H9 (cell line): ENCODE measurements at regions not wholly inside any gene's neighbourhood (a gene's known extent, or its start where the extent isn't known, plus 50 kb on each side); places are given as distances from the start of the nearest gene placed in this dataset.

ENCODE experiments used
- DNase-seq: peaks from one replicate; pipeline ENCODE4 v3.0.0-alpha.2; 2017
- H2AFZ ChIP-seq: one replicate; pipeline ENCODE4 v1.6.1; 2013; ENCODE audit warnings: mild to moderate bottlenecking, low read length, control low read depth, moderate library complexity
- H2AK5ac ChIP-seq: 2 replicates; pipeline ENCODE4 v1.6.1; 2013; ENCODE audit warnings: low read length, control low read depth, mixed read lengths; ENCODE audit not compliant: insufficient read length
- H2BK120ac ChIP-seq: one replicate; pipeline ENCODE4 v1.6.1; 2013; ENCODE audit warnings: low read depth, mild to moderate bottlenecking, low read length, control low read depth, inconsistent platforms; ENCODE audit not compliant: poor library complexity, severe bottlenecking
- H2BK12ac ChIP-seq: 2 replicates; pipeline ENCODE4 v1.6.1; 2013; ENCODE audit warnings: low read length, control low read depth, mixed read lengths, low read depth; ENCODE audit not compliant: insufficient read length
- H2BK15ac ChIP-seq: 2 replicates; pipeline ENCODE4 v1.6.1; 2013; ENCODE audit warnings: low read depth, low read length, control low read depth
- H2BK20ac ChIP-seq: one replicate; pipeline ENCODE4 v1.6.1; 2013; ENCODE audit warnings: low read depth, mild to moderate bottlenecking, low read length, control low read depth, inconsistent platforms; ENCODE audit not compliant: poor library complexity, severe bottlenecking
- H2BK5ac ChIP-seq: 2 replicates; pipeline ENCODE4 v1.6.1; 2013; ENCODE audit warnings: low read length, control low read depth, mixed read lengths; ENCODE audit not compliant: insufficient read length
- H3K14ac ChIP-seq: 2 replicates; pipeline ENCODE4 v1.6.1; 2013; ENCODE audit warnings: low read length, control low read depth; ENCODE audit not compliant: insufficient read depth
- H3K18ac ChIP-seq: 2 replicates; pipeline ENCODE4 v1.6.1; 2013; ENCODE audit warnings: low read depth, mild to moderate bottlenecking, mixed read lengths, low read length, control low read depth; ENCODE audit not compliant: insufficient read length
- H3K23ac ChIP-seq: 2 replicates; pipeline ENCODE4 v1.6.1; 2013; ENCODE audit warnings: low read length, control low read depth, mixed read lengths, low read depth; ENCODE audit not compliant: insufficient read length
- H3K23me2 ChIP-seq: 2 replicates; pipeline ENCODE4 v1.6.1; 2013; ENCODE audit warnings: low read depth, mild to moderate bottlenecking, mixed read lengths, low read length, control low read depth; ENCODE audit not compliant: insufficient read length, poor library complexity, severe bottlenecking
- H3K27ac ChIP-seq: 2 replicates; pipeline ENCODE4 v1.5.1; 2013; ENCODE audit warnings: low read length, control low read depth, mixed read lengths, low read depth; ENCODE audit not compliant: insufficient read length
- H3K27me3 ChIP-seq: 2 replicates; pipeline ENCODE4 v1.6.1; 2013; ENCODE audit warnings: low read length, control low read depth, inconsistent platforms; ENCODE audit not compliant: insufficient read depth
- H3K4ac ChIP-seq: 2 replicates; pipeline ENCODE4 v1.6.1; 2013; ENCODE audit warnings: low read depth, mild to moderate bottlenecking, control low read depth, inconsistent platforms, low read length, moderate library complexity
- H3K4me1 ChIP-seq: 2 replicates; pipeline ENCODE4 v1.6.1; 2013; ENCODE audit warnings: low read length, control low read depth, inconsistent platforms; ENCODE audit not compliant: insufficient read depth
- H3K4me2 ChIP-seq: 2 replicates; pipeline ENCODE4 v1.6.1; 2013; ENCODE audit warnings: low read length, control low read depth, mixed read lengths; ENCODE audit not compliant: insufficient read length, insufficient read depth
- H3K56ac ChIP-seq: 2 replicates; pipeline ENCODE4 v1.6.1; 2013; ENCODE audit warnings: low read depth, mild to moderate bottlenecking, mixed read lengths, low read length, control low read depth; ENCODE audit not compliant: insufficient read length
- H3K79me1 ChIP-seq: 2 replicates; pipeline ENCODE4 v1.6.1; 2013; ENCODE audit warnings: low read depth, mild to moderate bottlenecking, moderate library complexity, low read length, control low read depth, inconsistent platforms; ENCODE audit not compliant: insufficient read depth, poor library complexity, severe bottlenecking
- H3K79me2 ChIP-seq: 2 replicates; pipeline ENCODE4 v1.6.1; 2013; ENCODE audit warnings: low read length, control low read depth, inconsistent platforms; ENCODE audit not compliant: insufficient read depth
- H3K9ac ChIP-seq: 2 replicates; pipeline ENCODE4 v1.6.1; 2013; ENCODE audit warnings: low read length, control low read depth, mixed read lengths; ENCODE audit not compliant: insufficient read length; ENCODE audit errors: extremely low read depth
- H3K9me3 ChIP-seq: one replicate; pipeline ENCODE4 v1.6.1; 2013; ENCODE audit warnings: low read depth, low read length, inconsistent platforms; ENCODE audit not compliant: control insufficient read depth
- H3T11ph ChIP-seq: one replicate; pipeline ENCODE4 v1.6.1; 2013; ENCODE audit warnings: mild to moderate bottlenecking, low read length, control low read depth, inconsistent platforms
- H4K20me1 ChIP-seq: one replicate; pipeline ENCODE4 v1.6.1; 2013; ENCODE audit not compliant: control insufficient read depth, insufficient read length, insufficient read depth
- H4K5ac ChIP-seq: 2 replicates; pipeline ENCODE4 v1.6.1; 2013; ENCODE audit warnings: low read depth, mild to moderate bottlenecking, mixed read lengths, low read length, control low read depth; ENCODE audit not compliant: insufficient read length
- H4K8ac ChIP-seq: replicated peaks from 2 replicates; pipeline ENCODE4 v1.6.1; 2013; ENCODE audit warnings: low read length, control low read depth, mixed read lengths, low read depth; ENCODE audit not compliant: insufficient read length
- H4K91ac ChIP-seq: 2 replicates; pipeline ENCODE4 v1.6.1; 2013; ENCODE audit warnings: low read depth, mild to moderate bottlenecking, moderate library complexity, mixed read lengths, low read length, control low read depth; ENCODE audit not compliant: insufficient read length
- H3K27ac Mint-ChIP-seq, 3 experiments: 2 replicates in 2 of 3; 3 replicates in 1 of 3; pipeline ENCODE4 v1.8.0; 2020 to 2021; ENCODE audit warnings: mixed read lengths in 3 of 3, mild to moderate bottlenecking in 1 of 3, moderate library complexity in 1 of 3
- H3K27me3 Mint-ChIP-seq: 2 replicates; pipeline ENCODE4 v1.8.0; 2021; ENCODE audit warnings: low read depth, mild to moderate bottlenecking, moderate library complexity, mixed read lengths
- H3K36me3 Mint-ChIP-seq, 3 experiments: 2 replicates in 2 of 3; 3 replicates in 1 of 3; pipeline ENCODE4 v1.8.0; 2020 to 2021; ENCODE audit warnings: low read depth in 3 of 3, mixed read lengths in 3 of 3; ENCODE audit not compliant: insufficient read depth in 1 of 3
- H3K4me1 Mint-ChIP-seq, 2 experiments: 2 replicates each; pipeline ENCODE4 v1.8.0; 2020; ENCODE audit warnings: mixed read lengths in 2 of 2
- H3K4me3 Mint-ChIP-seq, 2 experiments: 2 replicates in 1 of 2; 3 replicates in 1 of 2; pipeline ENCODE4 v1.8.0; 2020 to 2021; ENCODE audit warnings: mild to moderate bottlenecking in 2 of 2, mixed read lengths in 2 of 2, moderate library complexity in 1 of 2
- H3K9me3 Mint-ChIP-seq, 2 experiments: 2 replicates in 1 of 2; 3 replicates in 1 of 2; pipeline ENCODE4 v1.8.0; 2020; ENCODE audit warnings: mild to moderate bottlenecking in 2 of 2, mixed read lengths in 2 of 2, moderate library complexity in 1 of 2
- WGBS: extraction: QIAGEN DNeasy Blood & Tissue Kit; methylation state at CpG from one replicate; pipeline ENCODE4 v1.1.7; 2013; ENCODE audit warnings: missing lambda C conversion rate, low lambda C conversion rate, mixed read lengths; ENCODE audit not compliant: insufficient read length; ENCODE audit errors: extremely low coverage; 5-methylcytosine and 5-hydroxymethylcytosine counted together
- TF ChIP-seq, protein P1 (sequence below): fragments of 200-600 bp; sonication (generic); conservative IDR thresholded peaks from 3 replicates; pipeline ENCODE4 v1.8.0; 2021; ENCODE audit warnings: antibody characterized with exemption, mild to moderate bottlenecking

DNA sequence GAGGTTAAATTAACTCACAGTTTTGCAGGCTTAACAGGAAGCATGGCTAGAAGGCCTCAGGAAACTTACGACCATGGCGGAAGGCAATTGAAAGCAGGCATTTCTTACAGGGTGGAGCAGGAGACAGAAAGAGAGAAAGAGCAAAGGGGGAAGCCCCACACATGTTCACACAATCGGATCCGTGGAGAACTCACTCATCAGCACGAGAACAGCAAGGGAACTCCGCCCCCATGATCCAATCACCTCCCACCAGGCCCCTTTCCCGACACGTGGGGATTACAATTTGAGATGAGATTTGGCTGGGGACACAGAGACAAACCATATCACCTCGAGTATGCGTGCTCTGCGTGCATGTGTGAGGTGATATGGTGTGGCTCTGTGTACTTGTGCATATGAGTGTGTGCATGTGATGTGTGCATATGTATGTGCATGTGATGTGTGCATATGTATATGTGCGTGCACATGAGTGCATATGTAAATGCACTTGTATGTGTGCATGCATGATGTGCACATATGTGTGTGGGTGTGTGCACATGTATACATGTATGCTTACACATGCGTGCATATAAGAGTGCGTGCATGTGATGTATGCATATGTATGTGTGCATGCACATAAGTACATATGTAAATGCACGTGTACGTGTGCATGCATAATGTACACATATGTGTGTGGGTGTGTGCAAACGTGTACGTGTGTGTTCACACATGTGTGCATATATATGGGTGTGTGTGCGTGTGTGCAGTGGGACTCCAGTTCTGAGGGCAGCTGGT lies 108.7 kb upstream of the HDAC4 start:
- Histone ChIP-seq H2BK20ac (no peak overlapping the region), H2BK12ac (no peak overlapping the region), H2BK120ac (no peak overlapping the region), H3K27ac (no peak overlapping the region), H4K5ac (no peak overlapping the region), H3T11ph (no peak overlapping the region), H3K4me1 (no peaks in the 10 kb centered on the region), H2BK5ac (no peak overlapping the region), H3K23ac (no peak overlapping the region), H3K18ac (no peak overlapping the region), H3K9ac (no peak overlapping the region), H2BK15ac (no peak overlapping the region), H3K4ac (no peak overlapping the region), H4K20me1 (no peaks in the 10 kb centered on the region), H2AK5ac (no peak overlapping the region), H3K9me3 (no peaks in the 10 kb centered on the region), H3K23me2 (no peaks in the 10 kb centered on the region), H3K79me1 (no peaks in the 10 kb centered on the region), H2AFZ (no peak overlapping the region), H4K91ac (no peak overlapping the region), H3K4me2 (no peak overlapping the region), H3K27me3 (no peaks in the 10 kb centered on the region), H3K14ac (no peak overlapping the region), H3K79me2 (no peaks in the 10 kb centered on the region), H4K8ac (no peak overlapping the region), H3K56ac (no peak overlapping the region)
- peaks cover 5% of the 10 kb centered on the region for H3K27me3 Mint-ChIP-seq
- H3K4me3 Mint-ChIP-seq: no peak overlapping the region
- DNase-seq: no peak
- H3K36me3 Mint-ChIP-seq: no peaks in the 10 kb centered on the region; a peak in 1 of 7 replicates
- no CpG with 5 or more reads among the region's 19 CpGs for WGBS
- H3K27ac Mint-ChIP-seq: peak overlapping the region in 1 of 3 experiments; percentile 9; a peak in 2 of 7 replicates
- peaks cover 7 to 17% of the 10 kb centered on the region in 2 experiments; a peak in 3 of 4 replicates for H3K4me1 Mint-ChIP-seq
- TF ChIP-seq, protein P1, sequence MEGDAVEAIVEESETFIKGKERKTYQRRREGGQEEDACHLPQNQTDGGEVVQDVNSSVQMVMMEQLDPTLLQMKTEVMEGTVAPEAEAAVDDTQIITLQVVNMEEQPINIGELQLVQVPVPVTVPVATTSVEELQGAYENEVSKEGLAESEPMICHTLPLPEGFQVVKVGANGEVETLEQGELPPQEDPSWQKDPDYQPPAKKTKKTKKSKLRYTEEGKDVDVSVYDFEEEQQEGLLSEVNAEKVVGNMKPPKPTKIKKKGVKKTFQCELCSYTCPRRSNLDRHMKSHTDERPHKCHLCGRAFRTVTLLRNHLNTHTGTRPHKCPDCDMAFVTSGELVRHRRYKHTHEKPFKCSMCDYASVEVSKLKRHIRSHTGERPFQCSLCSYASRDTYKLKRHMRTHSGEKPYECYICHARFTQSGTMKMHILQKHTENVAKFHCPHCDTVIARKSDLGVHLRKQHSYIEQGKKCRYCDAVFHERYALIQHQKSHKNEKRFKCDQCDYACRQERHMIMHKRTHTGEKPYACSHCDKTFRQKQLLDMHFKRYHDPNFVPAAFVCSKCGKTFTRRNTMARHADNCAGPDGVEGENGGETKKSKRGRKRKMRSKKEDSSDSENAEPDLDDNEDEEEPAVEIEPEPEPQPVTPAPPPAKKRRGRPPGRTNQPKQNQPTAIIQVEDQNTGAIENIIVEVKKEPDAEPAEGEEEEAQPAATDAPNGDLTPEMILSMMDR: no peak
- peaks cover 0 to 5% of the 10 kb centered on the region in 2 experiments; a peak in 2 of 5 replicates for H3K9me3 Mint-ChIP-seq
